ENCODE measurements at regions not wholly inside any gene's neighbourhood (a gene's known extent, or its start where the extent isn't known, plus 50 kb on each side); places are given as distances from the start of the nearest gene placed in this dataset.
"Not testable (repeated sequence)": the region's sequence is repeated elsewhere in the genome, so short reads cannot be mapped to it uniquely, and the experiment has no call there.

DNA sequence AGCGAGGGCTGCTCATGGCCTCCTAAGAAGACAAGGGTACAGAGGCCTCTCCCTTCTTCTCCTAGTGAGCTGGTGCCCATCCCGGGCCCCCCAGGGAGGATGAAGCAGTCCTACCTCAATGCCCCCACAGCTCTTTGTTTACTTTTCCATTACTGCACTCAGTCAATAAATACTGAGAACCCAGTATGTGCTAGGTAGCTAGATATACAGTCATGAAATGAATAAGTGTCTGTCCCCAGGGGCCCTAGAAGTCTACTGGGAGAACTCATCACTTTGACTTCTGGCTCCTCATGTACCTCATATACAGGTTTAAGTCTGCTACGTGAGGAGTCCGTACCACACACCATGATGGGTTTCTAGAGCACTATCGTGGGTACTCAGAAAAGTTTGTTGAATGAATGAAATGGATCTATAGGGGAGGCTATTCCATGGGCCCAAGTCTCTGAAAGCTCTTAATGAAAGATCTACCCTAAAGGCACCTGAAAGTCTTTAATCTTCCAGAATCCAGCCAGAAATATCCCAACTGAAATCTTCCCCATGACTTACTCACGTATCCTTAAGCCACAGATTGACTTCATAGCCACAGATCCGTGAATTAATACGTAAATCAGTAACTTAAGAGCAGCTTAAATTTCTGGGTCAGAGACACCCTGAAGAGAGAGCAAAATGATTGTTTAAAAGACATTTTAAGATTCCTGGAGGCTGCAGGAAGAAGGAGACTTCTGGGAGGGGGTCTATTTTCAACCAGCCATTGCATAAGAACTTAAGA is 51.6 kb upstream of the POMP start:
- H3K27me3 Mint-ChIP-seq (ENCODE audit: low read depth), result peaks cover 6% of the 10 kb centered on the region
- H3K27ac Mint-ChIP-seq, result no peak overlapping the region
- H3K4me3 Mint-ChIP-seq, result no peak overlapping the region
- peaks cover 6% of the 10 kb centered on the region for H3K36me3 Mint-ChIP-seq (ENCODE audit: low read depth)
- peaks cover 20% of the 10 kb centered on the region for H3K4me1 Mint-ChIP-seq (ENCODE audit: low read depth)
- H3K9me3 Mint-ChIP-seq, result no peaks in the 10 kb centered on the region

DNA sequence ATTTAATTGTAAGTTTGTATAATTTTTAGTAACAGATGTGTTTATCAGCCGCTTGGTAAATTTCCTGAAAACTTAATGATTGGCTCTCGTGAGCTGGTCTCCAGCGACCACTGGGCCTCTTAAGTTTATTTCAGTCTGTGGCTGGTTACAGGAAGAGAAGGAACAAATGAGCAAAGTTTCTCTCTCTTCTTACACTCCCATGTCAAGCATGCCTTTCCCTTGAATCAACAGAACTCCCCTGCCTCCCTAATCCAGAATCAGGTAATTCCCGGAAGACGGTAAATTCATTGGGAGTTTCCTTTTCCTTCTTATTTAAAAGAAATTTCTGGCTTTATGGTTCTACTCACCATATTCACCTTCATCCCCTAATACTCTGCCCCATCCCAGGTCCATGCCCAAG is 52.5 kb upstream of the POMP start:
- Mint-ChIP-seq H3K36me3 (ENCODE audit: low read depth) (peaks cover 6% of the 10 kb centered on the region), H3K4me1 (ENCODE audit: low read depth) (peaks cover 12% of the 10 kb centered on the region), H3K9me3 (no peaks in the 10 kb centered on the region), H3K4me3 (no peak overlapping the region), H3K27ac (no peak overlapping the region), H3K27me3 (ENCODE audit: low read depth) (peaks cover 6% of the 10 kb centered on the region)

DNA sequence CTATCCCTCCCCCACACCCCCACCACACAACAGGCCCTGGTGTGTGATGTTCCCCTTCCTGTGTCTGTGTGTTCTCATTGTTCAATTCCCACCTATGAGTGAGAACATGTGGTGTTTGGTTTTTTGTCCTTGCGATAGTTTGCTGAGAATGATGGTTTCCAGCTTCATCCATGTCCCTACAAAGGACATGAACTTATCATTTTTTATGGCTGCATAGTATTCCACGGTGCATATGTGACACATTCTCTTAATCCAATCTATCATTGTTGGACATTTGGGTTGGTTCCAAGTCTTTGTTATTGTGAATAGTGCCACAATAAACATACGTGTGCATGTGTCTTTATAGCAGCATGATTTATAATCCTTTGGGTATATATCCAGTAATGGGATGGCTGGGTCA is 53.8 kb upstream of the POMP start:
- H3K4me1 Mint-ChIP-seq (ENCODE audit: low read depth); H3K27me3 Mint-ChIP-seq (ENCODE audit: low read depth); H3K9me3 Mint-ChIP-seq; H3K36me3 Mint-ChIP-seq (ENCODE audit: low read depth); H3K27ac Mint-ChIP-seq; H3K4me3 Mint-ChIP-seq: not testable (repeated sequence)

DNA sequence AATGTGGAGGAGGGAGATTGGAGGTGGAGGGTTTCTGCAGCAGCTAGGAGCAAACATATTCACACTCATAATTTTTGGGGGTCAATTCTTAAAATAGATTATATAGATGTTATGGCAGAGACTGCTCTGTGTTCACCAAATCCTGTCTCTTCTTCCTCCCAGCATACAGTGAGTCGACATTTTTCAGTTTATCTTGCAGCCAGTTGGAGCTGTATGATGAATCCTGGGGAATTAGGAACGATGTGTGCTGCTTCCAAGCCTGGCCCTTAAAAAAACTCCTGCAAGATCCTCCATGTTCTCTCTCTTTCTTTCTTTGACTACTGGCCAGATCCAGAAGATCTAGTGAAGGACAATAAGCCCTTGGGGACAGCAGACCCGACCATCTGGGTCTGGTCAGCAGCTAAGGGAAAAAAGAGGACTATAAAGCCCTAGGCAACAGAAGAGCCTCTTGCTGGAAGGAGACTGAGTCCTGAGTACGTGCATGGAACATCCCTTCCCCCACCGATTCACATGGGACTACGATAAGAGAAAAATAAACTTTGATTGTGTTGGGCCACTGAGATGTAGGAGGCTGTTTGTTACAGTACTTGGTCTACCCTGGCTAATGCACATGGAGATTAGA is 55.8 kb upstream of the POMP start:
- Mint-ChIP-seq H3K4me1 (ENCODE audit: low read depth) (peaks cover under 1% of the 10 kb centered on the region), H3K36me3 (ENCODE audit: low read depth) (no peaks in the 10 kb centered on the region), H3K9me3 (no peaks in the 10 kb centered on the region), H3K4me3 (no peak overlapping the region), H3K27ac (no peak overlapping the region), H3K27me3 (ENCODE audit: low read depth) (peaks cover 6% of the 10 kb centered on the region)

DNA sequence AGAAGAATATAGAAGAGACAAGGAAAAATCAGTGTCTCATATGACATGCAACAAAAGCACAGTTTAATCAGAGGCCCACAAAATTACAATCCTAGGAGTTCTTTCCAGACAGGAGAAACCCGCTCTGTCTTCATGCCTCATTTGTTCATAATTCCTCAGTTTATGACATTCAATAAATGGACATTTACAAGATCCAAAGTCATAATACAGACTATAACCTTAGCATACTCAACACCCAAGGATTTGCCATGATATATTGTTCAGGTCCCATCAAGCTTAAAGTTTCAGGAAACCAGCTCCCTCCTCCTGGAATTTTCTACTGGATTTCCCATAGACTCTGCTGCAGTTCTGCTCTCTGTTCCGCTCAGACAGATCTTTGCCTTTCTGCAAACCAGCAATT is 56.4 kb upstream of the POMP start:
- H3K4me1 Mint-ChIP-seq (ENCODE audit: low read depth), result no peaks in the 10 kb centered on the region
- H3K27me3 Mint-ChIP-seq (ENCODE audit: low read depth), result peaks cover 7% of the 10 kb centered on the region

DNA sequence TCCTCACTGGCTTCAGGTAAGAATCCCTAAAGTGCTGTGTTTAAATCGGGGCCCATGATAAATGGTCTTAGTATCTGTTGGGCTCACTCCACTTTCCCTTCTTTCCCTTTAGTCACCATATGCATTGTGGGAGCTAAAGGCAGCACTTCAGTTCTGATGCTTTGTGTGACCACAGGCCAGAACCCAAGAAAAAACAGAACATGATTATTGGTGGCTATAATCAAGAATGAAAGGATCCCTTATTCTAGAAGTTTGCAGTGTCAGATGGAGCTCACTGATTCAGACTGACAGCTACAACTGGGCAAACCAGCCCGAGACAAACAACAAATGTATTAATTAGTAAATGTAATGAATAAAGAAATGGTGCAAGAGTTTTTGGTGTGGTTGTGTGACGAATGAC is 57.3 kb upstream of the POMP start:
- H3K36me3 Mint-ChIP-seq (ENCODE audit: low read depth), result no peaks in the 10 kb centered on the region
- H3K4me3 Mint-ChIP-seq, result no peak overlapping the region
- H3K9me3 Mint-ChIP-seq, result no peaks in the 10 kb centered on the region
- H3K27ac Mint-ChIP-seq, result no peak overlapping the region
- no peaks in the 10 kb centered on the region for H3K4me1 Mint-ChIP-seq (ENCODE audit: low read depth)
- H3K27me3 Mint-ChIP-seq (ENCODE audit: low read depth), result peaks cover 13% of the 10 kb centered on the region

More for the DNA sequence above, 56.4 kb upstream of the POMP start:
- Mint-ChIP-seq H3K4me3 (no peak overlapping the region), H3K36me3 (ENCODE audit: low read depth) (no peaks in the 10 kb centered on the region), H3K27ac (no peak overlapping the region), H3K9me3 (no peaks in the 10 kb centered on the region)

DNA sequence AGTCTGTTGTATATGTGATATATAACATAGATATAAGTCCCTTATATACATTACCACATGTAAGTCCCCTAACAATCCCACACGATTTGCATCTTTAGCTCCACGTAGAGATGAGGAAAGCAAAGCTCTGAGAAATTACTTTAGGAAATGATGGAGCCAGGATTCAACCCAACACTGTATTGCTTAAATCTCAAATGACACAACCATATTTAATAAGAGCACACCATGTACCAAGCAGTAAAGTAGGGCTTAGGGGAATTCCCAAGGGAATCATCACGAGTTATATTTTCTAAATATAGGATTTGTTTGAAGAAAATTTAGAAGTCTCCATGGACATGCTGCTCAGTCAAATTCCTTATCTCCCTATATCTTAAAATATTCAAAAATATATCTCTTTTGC is 61.3 kb upstream of the POMP start:
- Mint-ChIP-seq H3K4me1 (ENCODE audit: low read depth) (no peaks in the 10 kb centered on the region), H3K27ac (no peak overlapping the region), H3K9me3 (no peaks in the 10 kb centered on the region), H3K27me3 (ENCODE audit: low read depth) (peaks cover 19% of the 10 kb centered on the region), H3K4me3 (no peak overlapping the region), H3K36me3 (ENCODE audit: low read depth) (no peaks in the 10 kb centered on the region)

DNA sequence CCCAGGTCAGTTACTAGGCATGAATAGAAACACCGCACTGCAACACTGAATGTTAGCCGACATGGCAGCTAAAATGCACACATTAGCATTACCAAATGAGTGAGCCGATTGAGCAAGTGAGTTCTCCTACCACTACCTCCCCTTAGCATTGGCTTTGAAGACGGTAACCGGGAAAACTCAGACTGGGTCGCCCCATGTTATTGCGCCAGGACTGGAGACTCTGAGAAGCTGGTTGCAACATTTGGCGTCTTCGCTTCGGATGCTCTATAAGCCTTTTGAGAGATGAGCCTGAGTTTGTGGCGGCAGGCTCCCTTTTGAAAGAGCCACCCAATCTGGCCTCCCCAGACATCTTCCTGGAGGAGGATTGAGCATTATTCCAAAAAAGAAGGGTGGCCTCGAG is 68.5 kb upstream of the POMP start:
- no peaks in the 10 kb centered on the region for H3K36me3 Mint-ChIP-seq (ENCODE audit: low read depth)
- H3K4me1 Mint-ChIP-seq (ENCODE audit: low read depth), result peaks cover 3% of the 10 kb centered on the region
- H3K27me3 Mint-ChIP-seq (ENCODE audit: low read depth), result peaks cover 28% of the 10 kb centered on the region
- H3K27ac Mint-ChIP-seq, result no peak overlapping the region
- H3K4me3 Mint-ChIP-seq, result no peak overlapping the region
- H3K9me3 Mint-ChIP-seq, result no peaks in the 10 kb centered on the region

DNA sequence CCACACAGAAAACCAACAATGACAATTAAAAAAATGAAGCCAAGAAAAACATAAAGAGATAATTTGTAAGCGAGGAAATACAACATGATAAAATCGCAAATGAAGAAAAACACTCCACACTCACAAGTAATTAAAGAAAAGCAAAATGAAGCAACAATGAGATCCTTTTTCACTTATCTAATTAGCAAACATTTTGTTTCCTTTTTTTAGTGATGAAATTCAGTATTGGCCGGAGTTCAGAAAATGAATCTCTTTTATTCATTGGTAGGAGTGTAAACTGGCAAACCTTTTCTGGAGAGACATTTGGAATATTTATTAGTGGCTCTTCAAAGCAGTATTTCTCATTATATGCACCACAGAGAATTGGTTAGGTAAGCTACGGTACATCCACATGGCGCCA is 70.6 kb upstream of the POMP start:
- Mint-ChIP-seq H3K4me1 (ENCODE audit: low read depth) (peaks cover 8% of the 10 kb centered on the region), H3K4me3 (no peak overlapping the region), H3K9me3 (no peaks in the 10 kb centered on the region), H3K27me3 (ENCODE audit: low read depth) (peaks cover 21% of the 10 kb centered on the region), H3K36me3 (ENCODE audit: low read depth) (no peaks in the 10 kb centered on the region), H3K27ac (no peak overlapping the region)

DNA sequence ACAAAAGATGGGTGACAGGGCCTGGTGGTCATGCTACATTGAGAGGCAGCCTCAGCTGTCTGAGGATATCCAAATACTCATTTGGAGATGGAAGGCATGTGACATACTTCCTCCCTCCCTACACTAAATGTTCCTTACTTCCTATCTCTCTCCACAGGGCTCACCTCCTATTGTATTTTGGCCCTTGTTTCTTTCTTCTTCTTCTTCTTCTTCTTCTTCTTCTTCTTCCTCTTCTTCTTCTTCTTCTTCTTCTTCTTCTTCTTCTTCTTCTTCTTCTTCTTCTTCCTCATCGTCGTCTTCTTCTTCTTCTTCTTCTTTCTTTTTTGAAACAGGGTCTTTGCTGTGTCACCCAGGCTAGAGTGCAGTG is 71.8 kb upstream of the POMP start:
- Mint-ChIP-seq H3K9me3 (no peaks in the 10 kb centered on the region), H3K4me3 (no peak overlapping the region), H3K27ac (no peak overlapping the region), H3K36me3 (ENCODE audit: low read depth) (no peaks in the 10 kb centered on the region), H3K27me3 (ENCODE audit: low read depth) (peaks cover 15% of the 10 kb centered on the region), H3K4me1 (ENCODE audit: low read depth) (peaks cover 15% of the 10 kb centered on the region)

DNA sequence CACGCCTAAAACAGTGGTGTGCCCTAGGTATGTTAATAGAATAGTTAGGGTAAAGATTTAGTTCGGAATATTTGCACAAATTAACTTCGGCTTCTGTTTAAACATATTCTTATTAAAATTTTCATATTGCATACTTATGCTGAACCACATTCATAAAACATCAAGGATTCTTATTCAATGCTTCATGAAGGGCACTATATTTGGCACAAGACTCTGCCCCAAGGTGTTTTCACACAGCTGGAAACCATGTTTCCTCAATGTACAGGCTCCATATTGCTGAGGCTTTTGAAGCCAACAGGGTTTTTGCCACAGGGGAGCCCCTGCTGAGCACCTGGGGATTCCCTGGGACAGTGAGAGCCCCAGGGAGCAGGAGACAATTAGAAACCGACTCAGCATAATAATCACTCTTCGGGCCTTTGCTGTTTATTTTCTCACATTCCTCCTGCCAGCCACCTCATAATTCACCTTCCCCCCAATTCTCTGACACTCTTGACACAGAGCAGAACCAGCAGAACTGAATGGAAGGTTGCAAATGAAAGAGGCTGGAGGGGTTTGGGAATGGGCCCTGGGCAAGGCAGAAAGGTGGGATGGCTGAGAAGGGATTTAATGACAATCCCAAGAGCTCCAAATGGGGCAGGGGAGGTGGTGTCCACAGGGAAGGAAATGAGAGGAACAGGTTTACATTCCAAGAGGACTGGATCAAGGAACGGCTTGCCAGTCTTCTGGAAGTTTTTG is 72.3 kb upstream of the POMP start:
- Mint-ChIP-seq H3K36me3 (ENCODE audit: low read depth) (no peaks in the 10 kb centered on the region), H3K27ac (no peak overlapping the region), H3K4me1 (ENCODE audit: low read depth) (peaks cover 15% of the 10 kb centered on the region), H3K9me3 (no peaks in the 10 kb centered on the region), H3K4me3 (no peak overlapping the region), H3K27me3 (ENCODE audit: low read depth) (peaks cover 13% of the 10 kb centered on the region)

DNA sequence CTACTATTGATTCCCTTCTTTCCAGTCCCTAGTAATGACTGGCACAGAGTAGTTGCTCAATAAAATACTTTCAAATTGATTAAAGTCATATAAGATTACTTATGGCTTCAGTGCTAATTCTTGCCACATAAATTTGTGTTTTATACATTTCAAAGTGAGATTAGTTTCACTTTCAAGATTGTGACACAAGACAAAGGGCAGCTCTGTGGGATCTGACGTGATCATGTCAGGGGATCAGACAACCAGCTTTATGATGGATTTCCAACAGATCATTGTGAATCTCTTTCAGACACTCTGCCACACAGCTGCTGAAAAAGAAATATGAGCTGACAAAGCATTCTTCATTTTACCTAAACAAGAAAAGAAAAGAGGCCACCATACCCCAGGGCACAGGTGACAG is 73.4 kb upstream of the POMP start:
- Mint-ChIP-seq H3K27ac (no peak overlapping the region), H3K36me3 (ENCODE audit: low read depth) (no peaks in the 10 kb centered on the region), H3K9me3 (no peaks in the 10 kb centered on the region), H3K4me1 (ENCODE audit: low read depth) (peaks cover 15% of the 10 kb centered on the region), H3K4me3 (no peak overlapping the region), H3K27me3 (ENCODE audit: low read depth) (peaks cover 13% of the 10 kb centered on the region)

DNA sequence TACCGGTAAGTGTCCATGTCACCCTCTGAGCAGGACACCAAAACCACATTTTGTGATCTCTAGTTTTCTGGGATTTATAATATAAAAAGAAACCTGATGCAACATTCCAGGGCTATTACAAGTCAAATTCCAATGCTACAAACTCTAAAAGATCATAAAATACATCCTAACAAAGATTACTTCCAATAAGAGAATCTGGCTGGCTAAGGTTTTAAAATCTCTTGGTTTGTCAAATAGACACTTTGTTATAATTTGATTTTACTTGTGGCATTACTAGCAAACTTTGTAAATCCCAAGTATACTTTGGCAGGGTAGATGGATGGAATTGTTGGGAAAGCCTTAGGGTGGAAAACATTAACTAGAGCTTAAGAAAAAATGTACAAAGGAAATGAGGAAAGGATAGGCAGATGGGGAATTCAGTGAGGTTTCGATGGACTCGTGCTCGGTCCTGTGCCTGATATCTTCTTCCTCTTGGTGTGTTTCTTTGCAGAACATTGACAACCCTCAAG is 74.0 kb upstream of the POMP start:
- H3K36me3 Mint-ChIP-seq (ENCODE audit: low read depth), result no peaks in the 10 kb centered on the region
- H3K9me3 Mint-ChIP-seq, result no peaks in the 10 kb centered on the region
- peaks cover 12% of the 10 kb centered on the region for H3K27me3 Mint-ChIP-seq (ENCODE audit: low read depth)
- H3K4me3 Mint-ChIP-seq, result no peak overlapping the region
- no peak overlapping the region for H3K27ac Mint-ChIP-seq
- H3K4me1 Mint-ChIP-seq (ENCODE audit: low read depth), result peaks cover 15% of the 10 kb centered on the region

DNA sequence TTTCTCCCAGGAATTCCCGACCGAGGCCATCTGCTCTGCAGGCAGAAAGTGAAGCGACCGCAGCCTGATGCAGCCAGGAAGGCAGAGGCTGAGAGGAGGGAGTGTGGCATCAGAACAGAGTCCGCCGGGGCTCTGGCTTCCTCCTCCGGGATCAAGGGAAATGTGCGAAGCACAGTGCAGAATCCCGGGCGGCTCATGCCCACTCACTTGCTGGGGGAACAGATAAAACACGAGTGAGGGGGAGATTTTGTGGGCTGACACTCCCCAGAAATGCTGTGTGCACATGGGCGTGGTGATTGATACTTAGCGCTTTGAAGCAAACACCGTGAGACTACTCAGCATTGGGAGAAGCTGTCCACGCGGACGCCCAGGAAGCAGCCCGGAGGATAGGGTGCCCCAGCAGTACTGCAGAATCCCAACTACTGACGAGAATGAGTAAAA is 75.3 kb upstream of the POMP start:
- H3K36me3 Mint-ChIP-seq (ENCODE audit: low read depth), result no peaks in the 10 kb centered on the region
- H3K4me3 Mint-ChIP-seq, result no peak overlapping the region
- peaks cover 15% of the 10 kb centered on the region for H3K4me1 Mint-ChIP-seq (ENCODE audit: low read depth)
- peaks cover 7% of the 10 kb centered on the region for H3K27me3 Mint-ChIP-seq (ENCODE audit: low read depth)
- no peak overlapping the region for H3K27ac Mint-ChIP-seq
- H3K9me3 Mint-ChIP-seq, result no peaks in the 10 kb centered on the region

DNA sequence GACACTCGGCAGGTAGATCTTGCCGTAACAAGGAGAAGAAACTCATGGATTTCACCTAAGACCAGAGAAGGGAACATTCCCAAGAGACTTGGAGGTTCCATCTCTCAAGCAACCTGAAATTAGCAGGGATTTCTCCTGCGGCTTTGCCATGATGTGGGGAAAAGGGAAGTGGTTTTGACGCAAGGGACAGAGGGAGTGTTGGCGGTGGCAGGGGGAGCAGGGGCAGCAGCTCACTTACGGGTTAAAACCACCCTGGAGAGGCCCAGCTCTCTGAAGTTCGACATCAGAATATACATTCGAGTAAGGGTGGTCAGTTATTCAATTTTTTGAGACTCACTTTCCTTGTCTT is 76.1 kb upstream of the POMP start:
- H3K27me3 Mint-ChIP-seq (ENCODE audit: low read depth), result peaks cover 5% of the 10 kb centered on the region
- no peaks in the 10 kb centered on the region for H3K36me3 Mint-ChIP-seq (ENCODE audit: low read depth)
- peaks cover 15% of the 10 kb centered on the region for H3K4me1 Mint-ChIP-seq (ENCODE audit: low read depth)
- no peaks in the 10 kb centered on the region for H3K9me3 Mint-ChIP-seq
- H3K27ac Mint-ChIP-seq, result no peak overlapping the region
- no peak overlapping the region for H3K4me3 Mint-ChIP-seq
